Adrenal gland (tissue), 5 donors: ENCODE measurements at regions not wholly inside any gene's neighbourhood (a gene's known extent, or its start where the extent isn't known, plus 50 kb on each side); places are given as distances from the start of the nearest gene placed in this dataset.

Experiments used
- POLR2A ChIP-seq, 2 donors: fragments of 450-650 bp; IDR thresholded peaks; one replicate each; pipeline ENCODE4 v1.6.1; 2017; ENCODE audit warnings: antibody characterized with exemption in 2 of 2, mild to moderate bottlenecking in 2 of 2, moderate library complexity in 1 of 2
- TF ChIP-seq, protein P1 (sequence below), 6 experiments: fragments of 450-650 bp in 4 of 6; fragments of 200-600 bp in 2 of 6; sonication (generic) in 1 of 6; IDR thresholded peaks; 1 replicate in 5 of 6; 2 replicates in 1 of 6; pipeline versions ENCODE4 v1.5.1 to v1.8.0; 2016 to 2021; ENCODE audit warnings: antibody characterized with exemption in 6 of 6, mild to moderate bottlenecking in 2 of 6, moderate library complexity in 1 of 6
- donor health status: DM: no; HTN: no; CAD: no.

DNA sequence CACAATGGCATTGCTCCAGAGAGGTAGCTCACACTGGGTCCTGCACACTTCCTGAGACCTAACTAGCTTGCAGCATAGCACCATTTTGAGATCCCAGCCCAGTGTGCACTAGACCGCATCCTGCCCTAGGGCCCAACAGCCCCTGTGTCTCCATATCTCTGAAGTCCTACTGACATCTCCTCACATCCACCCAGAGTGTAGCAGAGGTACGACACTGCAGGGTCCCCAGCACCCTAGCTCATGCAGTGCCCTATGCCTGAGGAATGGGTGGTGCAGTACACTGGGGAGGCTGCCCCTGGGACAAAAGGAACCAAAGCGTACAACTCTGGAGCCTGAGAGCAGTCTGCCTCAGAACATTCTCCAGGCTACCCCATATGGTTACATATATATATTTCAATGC lies 111.4 kb upstream of the DEPDC1 start:
- TF ChIP-seq, protein P1, sequence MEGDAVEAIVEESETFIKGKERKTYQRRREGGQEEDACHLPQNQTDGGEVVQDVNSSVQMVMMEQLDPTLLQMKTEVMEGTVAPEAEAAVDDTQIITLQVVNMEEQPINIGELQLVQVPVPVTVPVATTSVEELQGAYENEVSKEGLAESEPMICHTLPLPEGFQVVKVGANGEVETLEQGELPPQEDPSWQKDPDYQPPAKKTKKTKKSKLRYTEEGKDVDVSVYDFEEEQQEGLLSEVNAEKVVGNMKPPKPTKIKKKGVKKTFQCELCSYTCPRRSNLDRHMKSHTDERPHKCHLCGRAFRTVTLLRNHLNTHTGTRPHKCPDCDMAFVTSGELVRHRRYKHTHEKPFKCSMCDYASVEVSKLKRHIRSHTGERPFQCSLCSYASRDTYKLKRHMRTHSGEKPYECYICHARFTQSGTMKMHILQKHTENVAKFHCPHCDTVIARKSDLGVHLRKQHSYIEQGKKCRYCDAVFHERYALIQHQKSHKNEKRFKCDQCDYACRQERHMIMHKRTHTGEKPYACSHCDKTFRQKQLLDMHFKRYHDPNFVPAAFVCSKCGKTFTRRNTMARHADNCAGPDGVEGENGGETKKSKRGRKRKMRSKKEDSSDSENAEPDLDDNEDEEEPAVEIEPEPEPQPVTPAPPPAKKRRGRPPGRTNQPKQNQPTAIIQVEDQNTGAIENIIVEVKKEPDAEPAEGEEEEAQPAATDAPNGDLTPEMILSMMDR (IDR thresholded peaks at IDR 0.05) = no peak
- no peak for TF ChIP-seq POLR2A (IDR thresholded peaks at IDR 0.05)
